Activated CD8-positive, alpha-beta T cell treated with anti-CD3 and anti-CD28 coated beads, Interleukin-2, amount 10 ng/mL, durations not matched to agents 7 days and 5 days (primary cell): ENCODE measurements at regions not wholly inside any gene's neighbourhood (a gene's known extent, or its start where the extent isn't known, plus 50 kb on each side); places are given as distances from the start of the nearest gene placed in this dataset.
"Not testable (repeated sequence)": the region's sequence is repeated elsewhere in the genome, so short reads cannot be mapped to it uniquely, and the experiment has no call there.

Source experiments
- ATAC-seq: fragments of 150-1000 bp; cut with Tn5 transposase; one replicate; pipeline ENCODE4 v1.10.0; 2021; ENCODE audit warnings: moderate library complexity
- CTCF ChIA-PET: fragments of 350-600 bp; sonication (Branson Sonifier 250); formaldehyde crosslinking; loops from one replicate; lab custom pipeline; 2021; ENCODE audit warnings: antibody characterized with exemption; lab: Charles Lee
- POLR2A ChIA-PET: fragments of 350-600 bp; sonication (Branson Sonifier 250); formaldehyde crosslinking; loops from one replicate; lab custom pipeline; 2021; ENCODE audit warnings: antibody characterized with exemption; lab: Charles Lee
- DNase-seq: peaks from one replicate; pipeline ENCODE4 v3.0.0-alpha.2; 2020
- H3K27ac Mint-ChIP-seq: one replicate; pipeline ENCODE4 v1.8.0; 2021; ENCODE audit warnings: mild to moderate bottlenecking, mixed read lengths
- H3K27me3 Mint-ChIP-seq: one replicate; pipeline ENCODE4 v1.8.0; 2021; ENCODE audit warnings: low read depth, mixed read lengths
- H3K36me3 Mint-ChIP-seq: one replicate; pipeline ENCODE4 v1.8.0; 2021; ENCODE audit warnings: low read depth, mixed read lengths
- H3K4me1 Mint-ChIP-seq: one replicate; pipeline ENCODE4 v1.8.0; 2021; ENCODE audit warnings: low read depth, mixed read lengths
- H3K4me3 Mint-ChIP-seq: one replicate; pipeline ENCODE4 v1.8.0; 2021; ENCODE audit warnings: mild to moderate bottlenecking, mixed read lengths
- H3K9me3 Mint-ChIP-seq: one replicate; pipeline ENCODE4 v1.8.0; 2022; ENCODE audit warnings: mixed read lengths; ENCODE audit not compliant: insufficient read depth

GRCh38 chr7:124155432-124156022, 122.7 kb upstream of the TMEM229A start:
- Mint-ChIP-seq H3K27me3 (no peaks in the 10 kb centered on the region), H3K9me3 (no peaks in the 10 kb centered on the region), H3K4me1 (no peaks in the 10 kb centered on the region), H3K27ac (no peak overlapping the region), H3K4me3 (no peak overlapping the region), H3K36me3 (no peaks in the 10 kb centered on the region)
- POLR2A ChIA-PET = no interaction called here
- CTCF ChIA-PET = interaction anchor here (0.9 to 1.0 kb wide), 2 partner anchors 27 to 700 kb away, joined by 3 read pairs; no protein-coding TSS in a partner anchor
- no peak for ATAC-seq
- no peak for DNase-seq

- Mint-ChIP-seq H3K27me3 (no peaks in the 10 kb centered on the region), H3K4me1 (no peaks in the 10 kb centered on the region), H3K4me3 (no peak overlapping the region), H3K36me3 (no peaks in the 10 kb centered on the region), H3K27ac (no peak overlapping the region), H3K9me3 (no peaks in the 10 kb centered on the region)
- ATAC-seq (no peak), DNase-seq (no peak)
- ChIA-PET POLR2A (no interaction called here), CTCF (no interaction called here)
Measured at GRCh38 chr7:124152859-124153692, 120.2 kb upstream of the TMEM229A start.

DNA sequence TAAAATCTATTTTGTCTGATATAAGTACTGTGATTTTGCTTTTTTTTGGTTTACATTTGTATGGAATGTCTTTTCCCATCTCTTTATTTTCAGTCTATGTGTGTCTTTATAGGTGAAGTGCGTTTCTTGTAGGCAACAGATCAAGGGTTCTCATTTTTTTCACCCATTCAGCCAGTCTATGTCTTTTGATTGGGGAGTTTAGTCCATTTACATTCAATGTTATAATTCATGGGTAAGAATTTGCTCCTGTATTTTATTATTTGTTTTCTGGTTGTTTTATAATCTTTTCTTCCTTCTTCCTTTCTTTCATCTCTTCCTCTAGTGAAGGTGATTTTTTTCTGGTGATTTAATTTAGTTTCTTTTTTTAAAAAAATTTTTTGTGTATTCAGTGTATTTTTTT, 104.8 kb upstream of the TMEM229A start:
- no peaks in the 10 kb centered on the region for H3K27me3 Mint-ChIP-seq
- CTCF ChIA-PET = no interaction called here
- H3K4me3 Mint-ChIP-seq = no peak overlapping the region
- ATAC-seq = no peak
- POLR2A ChIA-PET = no interaction called here
- no peak for DNase-seq
- peaks cover 10% of the 10 kb centered on the region for H3K9me3 Mint-ChIP-seq
- no peaks in the 10 kb centered on the region for H3K4me1 Mint-ChIP-seq
- no peak overlapping the region for H3K27ac Mint-ChIP-seq
- no peaks in the 10 kb centered on the region for H3K36me3 Mint-ChIP-seq

- CTCF ChIA-PET = no interaction called here
- POLR2A ChIA-PET = no interaction called here
- DNase-seq (no peak), ATAC-seq (no peak)
- no peaks in the 10 kb centered on the region for H3K4me1 Mint-ChIP-seq
- no peak overlapping the region for H3K4me3 Mint-ChIP-seq
- H3K27ac Mint-ChIP-seq = no peak overlapping the region
- H3K27me3 Mint-ChIP-seq = no peaks in the 10 kb centered on the region
- H3K36me3 Mint-ChIP-seq = no peaks in the 10 kb centered on the region
- no peaks in the 10 kb centered on the region for H3K9me3 Mint-ChIP-seq
Measured at GRCh38 chr7:124124201-124124600, 91.3 kb upstream of the TMEM229A start.

DNA sequence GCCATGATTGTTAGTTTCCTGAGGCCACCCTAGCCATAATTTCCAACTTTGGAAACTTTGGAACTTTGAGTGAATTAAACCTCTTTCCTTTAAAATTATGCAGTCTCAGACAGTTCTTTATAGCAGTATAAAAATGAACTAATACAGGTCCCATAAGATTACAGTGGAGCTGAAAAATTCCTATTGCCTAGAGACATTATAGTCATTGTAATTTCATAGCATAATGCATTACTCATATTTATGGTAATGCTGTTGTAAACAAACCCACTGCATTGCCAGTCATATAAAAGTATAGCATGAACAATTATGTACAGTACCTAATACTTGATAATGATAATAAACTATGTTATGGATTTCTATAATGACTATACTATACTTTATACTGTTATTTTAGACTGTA, 88.0 kb upstream of the TMEM229A start:
- CTCF ChIA-PET = no interaction called here
- H3K36me3 Mint-ChIP-seq = no peaks in the 10 kb centered on the region

DNA sequence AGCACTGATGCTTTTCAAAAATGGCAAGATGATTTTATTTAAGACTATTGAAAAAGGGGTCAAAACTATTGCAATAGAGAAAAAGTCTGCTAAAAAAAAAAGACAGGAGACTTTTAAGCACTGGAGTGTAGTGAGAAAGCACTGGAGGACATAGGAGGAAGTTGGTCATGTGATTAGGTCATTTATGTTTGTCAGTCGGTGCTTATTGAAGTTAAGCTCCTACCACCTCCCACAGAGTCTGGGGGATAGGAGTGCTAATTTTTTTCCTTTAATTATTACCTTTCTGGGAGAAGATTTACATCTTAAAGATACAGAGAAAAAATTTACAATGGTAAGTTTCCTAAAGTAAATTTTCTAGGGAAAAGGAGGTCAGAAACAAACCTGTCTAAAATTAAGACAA, 80.2 kb upstream of the TMEM229A start:
- no peak for DNase-seq
- POLR2A ChIA-PET = no interaction called here
- H3K4me3 Mint-ChIP-seq = no peak overlapping the region
- no peak overlapping the region for H3K27ac Mint-ChIP-seq
- CTCF ChIA-PET = no interaction called here
- ATAC-seq = no peak
- peaks cover 8% of the 10 kb centered on the region for H3K9me3 Mint-ChIP-seq
- no peaks in the 10 kb centered on the region for H3K27me3 Mint-ChIP-seq
- no peaks in the 10 kb centered on the region for H3K4me1 Mint-ChIP-seq
- H3K36me3 Mint-ChIP-seq = no peaks in the 10 kb centered on the region

More for the DNA sequence above, 88.0 kb upstream of the TMEM229A start:
- peaks cover 8% of the 10 kb centered on the region for H3K9me3 Mint-ChIP-seq
- POLR2A ChIA-PET = no interaction called here
- no peaks in the 10 kb centered on the region for H3K27me3 Mint-ChIP-seq
- H3K27ac Mint-ChIP-seq = no peak overlapping the region
- no peak overlapping the region for H3K4me3 Mint-ChIP-seq
- H3K4me1 Mint-ChIP-seq = no peaks in the 10 kb centered on the region
- DNase-seq (no peak), ATAC-seq (no peak)

- H3K27ac Mint-ChIP-seq = no peak overlapping the region
- H3K27me3 Mint-ChIP-seq = no peaks in the 10 kb centered on the region
- no peak for ATAC-seq
- H3K36me3 Mint-ChIP-seq = no peaks in the 10 kb centered on the region
- CTCF ChIA-PET = no interaction called here
- H3K4me1 Mint-ChIP-seq = no peaks in the 10 kb centered on the region
- H3K9me3 Mint-ChIP-seq = peaks cover 4% of the 10 kb centered on the region
- no peak overlapping the region for H3K4me3 Mint-ChIP-seq
- POLR2A ChIA-PET = no interaction called here
- no peak for DNase-seq
Measured at GRCh38 chr7:124106575-124106974, 73.7 kb upstream of the TMEM229A start.

DNA sequence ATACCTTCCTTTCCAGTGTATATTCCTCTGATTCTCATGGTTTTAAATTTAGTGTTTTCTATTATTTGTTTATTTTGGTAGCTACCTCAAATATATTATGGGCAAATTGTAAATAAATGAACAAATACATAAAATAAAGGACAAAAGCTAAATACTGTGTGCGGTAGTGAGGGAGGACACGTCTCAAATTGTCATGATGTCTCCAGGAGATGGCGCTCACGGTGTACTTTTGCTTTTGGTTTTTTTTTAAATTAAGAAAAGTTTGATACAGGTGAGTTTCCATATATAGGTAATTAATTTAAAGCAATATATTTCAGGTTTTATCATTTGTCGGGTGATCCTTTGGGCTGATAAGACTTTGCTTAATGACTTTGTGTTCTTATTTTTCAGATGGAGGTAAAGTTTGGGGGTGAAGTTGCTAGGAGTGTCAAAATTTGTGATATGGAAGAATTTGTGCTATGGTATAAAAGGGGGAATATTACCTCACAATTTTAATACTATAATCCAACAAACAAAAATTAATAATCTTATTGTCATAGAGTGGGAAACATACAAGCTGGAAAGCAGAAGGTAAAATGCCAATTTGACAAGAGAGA, 68.4 kb upstream of the TMEM229A start:
- no peak overlapping the region for H3K4me3 Mint-ChIP-seq
- no peak for DNase-seq
- no peaks in the 10 kb centered on the region for H3K36me3 Mint-ChIP-seq
- H3K4me1 Mint-ChIP-seq = no peaks in the 10 kb centered on the region
- ATAC-seq = no peak
- H3K27ac Mint-ChIP-seq = no peak overlapping the region
- POLR2A ChIA-PET = no interaction called here
- CTCF ChIA-PET = interaction anchor here (0.7 kb wide), 1 partner anchor 751 kb away, joined by 3 read pairs; no protein-coding TSS in a partner anchor
- no peaks in the 10 kb centered on the region for H3K27me3 Mint-ChIP-seq
- H3K9me3 Mint-ChIP-seq = peaks cover 4% of the 10 kb centered on the region

DNA sequence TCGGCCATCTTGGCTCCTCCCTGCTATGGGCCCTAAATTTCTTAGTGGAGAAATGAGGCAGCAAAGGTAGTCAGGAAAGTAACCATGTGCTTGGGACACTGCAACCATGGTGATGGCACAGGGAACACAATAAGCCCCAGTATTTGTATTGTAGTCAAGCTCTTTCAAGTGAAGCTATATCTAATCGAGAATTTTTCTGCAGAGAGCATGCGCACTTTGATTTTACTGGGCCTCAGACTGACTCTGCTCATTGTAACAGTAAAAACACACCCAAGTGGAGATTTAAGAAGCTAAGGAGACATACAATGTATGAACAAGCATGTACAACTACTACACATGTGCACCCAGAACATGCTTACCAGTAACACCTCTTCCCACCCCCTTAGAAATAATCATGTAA, 67.3 kb upstream of the TMEM229A start:
- H3K27ac Mint-ChIP-seq = no peak overlapping the region
- no peaks in the 10 kb centered on the region for H3K36me3 Mint-ChIP-seq
- DNase-seq (no peak), ATAC-seq (no peak)
- H3K9me3 Mint-ChIP-seq = peaks cover 4% of the 10 kb centered on the region
- CTCF ChIA-PET = no interaction called here
- H3K27me3 Mint-ChIP-seq = no peaks in the 10 kb centered on the region
- no peaks in the 10 kb centered on the region for H3K4me1 Mint-ChIP-seq
- H3K4me3 Mint-ChIP-seq = no peak overlapping the region
- POLR2A ChIA-PET = no interaction called here

- CTCF ChIA-PET, H3K27ac Mint-ChIP-seq, DNase-seq, H3K4me3 Mint-ChIP-seq, H3K4me1 Mint-ChIP-seq, H3K36me3 Mint-ChIP-seq, POLR2A ChIA-PET, H3K27me3 Mint-ChIP-seq, H3K9me3 Mint-ChIP-seq, ATAC-seq: not testable (repeated sequence)
Measured at GRCh38 chr7:124099585-124099984, 66.7 kb upstream of the TMEM229A start.

- DNase-seq (no peak), ATAC-seq (no peak)
- Mint-ChIP-seq H3K27me3 (no peaks in the 10 kb centered on the region), H3K4me1 (no peaks in the 10 kb centered on the region), H3K36me3 (no peaks in the 10 kb centered on the region), H3K4me3 (no peak overlapping the region), H3K9me3 (no peaks in the 10 kb centered on the region), H3K27ac (no peak overlapping the region)
- ChIA-PET CTCF (no interaction called here), POLR2A (no interaction called here)
Measured at GRCh38 chr7:124089621-124090020, 56.8 kb upstream of the TMEM229A start.

GRCh38 chr7:124088590-124088989, 55.7 kb upstream of the TMEM229A start:
- Mint-ChIP-seq H3K4me3 (no peak overlapping the region), H3K9me3 (no peaks in the 10 kb centered on the region)
- CTCF ChIA-PET = no interaction called here

More at GRCh38 chr7:124088590-124088989, 55.7 kb upstream of the TMEM229A start:
- POLR2A ChIA-PET = no interaction called here
- H3K27me3 Mint-ChIP-seq = no peaks in the 10 kb centered on the region
- DNase-seq = no peak
- no peaks in the 10 kb centered on the region for H3K36me3 Mint-ChIP-seq
- H3K27ac Mint-ChIP-seq = no peak overlapping the region
- no peaks in the 10 kb centered on the region for H3K4me1 Mint-ChIP-seq
- ATAC-seq = no peak
